GM19043 (cell line): ENCODE measurements at regions not wholly inside any gene's neighbourhood (a gene's known extent, or its start where the extent isn't known, plus 50 kb on each side); places are given as distances from the start of the nearest gene placed in this dataset.

Experiments used
- ATAC-seq: cut with Tn5 transposase; IDR thresholded peaks from one replicate; pipeline ENCODE4 v1.9.1; 2021; ENCODE audit warnings: low read depth; ENCODE audit not compliant: unreplicated experiment

- ATAC-seq, result no peak
These were observed 357.6 kb downstream of the SLC4A3 start for GRCh38 chr2:219985017-219985416.

GRCh38 chr2:219987830-219988229 is 360.4 kb downstream of the SLC4A3 start:
- no peak for ATAC-seq

GRCh38 chr2:219989744-219990143 is 362.3 kb downstream of the SLC4A3 start:
- no peak for ATAC-seq

GRCh38 chr2:219991116-219991515 is 363.7 kb downstream of the SLC4A3 start:
- no peak for ATAC-seq

GRCh38 chr2:219995399-219995798 is 368.0 kb downstream of the SLC4A3 start:
- ATAC-seq, result no peak

GRCh38 chr2:219995991-219996765 is 368.7 kb downstream of the SLC4A3 start:
- ATAC-seq, result no peak

- ATAC-seq, result no peak
These were observed 370.0 kb downstream of the SLC4A3 start for GRCh38 chr2:219997341-219997851.

GRCh38 chr2:219998107-219998506 is 370.7 kb downstream of the SLC4A3 start:
- ATAC-seq, result no peak

GRCh38 chr2:219998714-219999227 is 371.3 kb downstream of the SLC4A3 start:
- no peak for ATAC-seq

GRCh38 chr2:220000080-220000479 is 372.6 kb downstream of the SLC4A3 start:
- no peak for ATAC-seq

GRCh38 chr2:220000586-220000985 is 373.2 kb downstream of the SLC4A3 start:
- ATAC-seq, result no peak

GRCh38 chr2:220001751-220002150 is 374.3 kb downstream of the SLC4A3 start:
- no peak for ATAC-seq

GRCh38 chr2:220002251-220002650 is 374.8 kb downstream of the SLC4A3 start:
- ATAC-seq, result no peak

- no peak for ATAC-seq
These were observed 375.3 kb downstream of the SLC4A3 start for GRCh38 chr2:220002699-220003098.

- ATAC-seq, result no peak
These were observed 377.9 kb downstream of the SLC4A3 start for GRCh38 chr2:220005362-220005761.

GRCh38 chr2:220006152-220006621 is 378.8 kb downstream of the SLC4A3 start:
- no peak for ATAC-seq

GRCh38 chr2:220011859-220012258 is 384.4 kb downstream of the SLC4A3 start:
- ATAC-seq, result no peak

GRCh38 chr2:220014961-220015360 is 387.5 kb downstream of the SLC4A3 start:
- no peak for ATAC-seq

- ATAC-seq, result no peak
These were observed 388.1 kb downstream of the SLC4A3 start for GRCh38 chr2:220015576-220015975.

GRCh38 chr2:220025207-220025606 is 397.8 kb downstream of the SLC4A3 start:
- ATAC-seq, result no peak

GRCh38 chr2:220029013-220029412 is 401.6 kb downstream of the SLC4A3 start:
- ATAC-seq, result no peak

GRCh38 chr2:220033546-220033945 is 406.1 kb downstream of the SLC4A3 start:
- ATAC-seq, result no peak
